ENCODE measurements at regions not wholly inside any gene's neighbourhood (a gene's known extent, or its start where the extent isn't known, plus 50 kb on each side); places are given as distances from the start of the nearest gene placed in this dataset.

DNA sequence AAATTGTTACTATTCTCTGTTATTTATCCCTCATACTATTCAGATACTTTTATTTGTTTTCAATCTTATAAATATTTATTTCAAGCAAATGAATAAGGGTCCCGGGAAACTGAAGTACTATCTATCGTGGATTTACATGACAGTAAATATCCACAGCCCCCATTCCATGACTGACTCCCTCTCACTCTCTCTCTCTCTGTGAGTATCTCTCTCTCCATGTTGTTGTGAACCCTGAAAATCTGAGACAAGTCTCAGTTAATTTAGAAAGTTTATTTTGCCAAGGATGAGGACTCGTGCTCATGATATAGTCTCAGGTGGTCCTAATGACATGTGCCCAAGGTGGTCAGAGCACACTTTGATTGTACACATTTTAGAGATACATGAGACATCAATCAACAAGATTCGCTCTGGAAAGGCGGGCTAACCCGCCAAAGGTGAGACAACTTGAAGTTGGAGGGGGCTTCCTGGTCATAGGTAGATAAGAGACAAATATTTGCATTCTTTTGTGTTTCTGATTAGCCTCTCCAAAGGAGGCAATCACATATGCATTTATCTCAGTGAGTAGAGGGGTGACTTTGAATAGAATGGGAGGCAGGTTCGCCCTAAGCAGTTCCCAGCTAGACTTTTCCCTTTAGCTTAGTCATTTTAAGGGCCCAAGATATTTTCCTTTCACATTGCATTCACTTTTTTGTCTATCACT, 986.4 kb downstream of the NLGN4X start:
- TF ChIP-seq, protein P1, sequence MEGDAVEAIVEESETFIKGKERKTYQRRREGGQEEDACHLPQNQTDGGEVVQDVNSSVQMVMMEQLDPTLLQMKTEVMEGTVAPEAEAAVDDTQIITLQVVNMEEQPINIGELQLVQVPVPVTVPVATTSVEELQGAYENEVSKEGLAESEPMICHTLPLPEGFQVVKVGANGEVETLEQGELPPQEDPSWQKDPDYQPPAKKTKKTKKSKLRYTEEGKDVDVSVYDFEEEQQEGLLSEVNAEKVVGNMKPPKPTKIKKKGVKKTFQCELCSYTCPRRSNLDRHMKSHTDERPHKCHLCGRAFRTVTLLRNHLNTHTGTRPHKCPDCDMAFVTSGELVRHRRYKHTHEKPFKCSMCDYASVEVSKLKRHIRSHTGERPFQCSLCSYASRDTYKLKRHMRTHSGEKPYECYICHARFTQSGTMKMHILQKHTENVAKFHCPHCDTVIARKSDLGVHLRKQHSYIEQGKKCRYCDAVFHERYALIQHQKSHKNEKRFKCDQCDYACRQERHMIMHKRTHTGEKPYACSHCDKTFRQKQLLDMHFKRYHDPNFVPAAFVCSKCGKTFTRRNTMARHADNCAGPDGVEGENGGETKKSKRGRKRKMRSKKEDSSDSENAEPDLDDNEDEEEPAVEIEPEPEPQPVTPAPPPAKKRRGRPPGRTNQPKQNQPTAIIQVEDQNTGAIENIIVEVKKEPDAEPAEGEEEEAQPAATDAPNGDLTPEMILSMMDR (IDR thresholded peaks at IDR 0.05; ENCODE audit: low read depth, low read length, poor library complexity, severe bottlenecking) = no peak
- TF ChIP-seq EZH2phosphoT487 (IDR thresholded peaks at IDR 0.05; ENCODE audit: borderline replicate concordance, low read length) = no peak

All from DOHH2 (cell line).